ENCODE measurements at regions not wholly inside any gene's neighbourhood (a gene's known extent, or its start where the extent isn't known, plus 50 kb on each side); places are given as distances from the start of the nearest gene placed in this dataset.

DNA sequence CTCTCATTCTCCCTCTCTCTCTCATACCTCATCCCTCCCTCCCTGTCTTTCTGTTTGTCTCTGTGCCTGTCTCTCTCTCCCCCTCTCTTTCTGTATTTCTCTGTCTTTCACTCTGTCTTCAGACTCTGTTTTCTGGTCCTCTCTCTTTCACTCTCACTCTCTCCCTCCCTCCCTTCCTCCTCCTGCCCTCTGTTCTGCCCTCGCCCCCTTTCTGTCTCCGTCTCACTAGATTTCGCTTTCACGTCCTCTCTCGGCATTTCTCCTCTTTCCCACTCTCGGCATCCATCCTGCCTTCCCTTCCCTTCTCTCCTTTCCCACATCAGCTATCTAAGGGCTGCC, 183.0 kb downstream of the PHETA1 start:
- DNase-seq (ENCODE audit: extremely low read depth in 1 of 11, low read depth in 9 of 11, low spot score in 4 of 11), result no peak

DNA sequence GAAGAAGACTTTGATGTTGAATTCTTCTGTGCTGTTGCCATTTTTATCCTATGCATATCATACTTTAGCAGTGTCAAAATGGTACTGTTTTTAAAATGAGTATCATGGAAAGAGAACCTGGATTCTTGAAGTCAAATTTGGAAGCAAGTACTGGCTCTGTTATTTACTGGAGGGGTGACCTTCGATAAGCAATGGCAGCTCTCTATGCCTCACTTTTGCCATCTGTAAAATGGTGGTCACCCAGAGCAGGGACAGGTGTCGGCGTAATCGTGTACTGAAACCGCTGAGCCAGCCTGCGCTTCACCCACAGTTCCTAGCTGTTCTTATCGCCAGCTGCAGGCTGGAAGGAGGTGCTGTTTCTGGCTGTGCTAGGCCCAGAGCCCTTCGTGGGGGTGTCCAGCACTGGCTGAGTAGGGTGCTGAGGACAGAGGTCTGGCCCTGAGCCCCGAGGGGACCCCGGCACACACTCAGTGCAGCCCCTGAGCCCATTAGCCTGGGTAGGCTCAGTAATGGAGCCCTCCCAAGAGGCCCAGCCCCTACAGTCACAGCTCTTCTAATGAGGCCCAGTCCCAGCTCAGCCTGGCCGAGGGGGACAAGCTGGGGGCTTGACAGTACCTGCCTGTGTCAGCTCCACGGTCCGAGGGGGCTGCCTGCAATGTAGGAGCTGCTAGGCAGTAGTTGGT, 183.5 kb downstream of the PHETA1 start:
- DNase-seq (ENCODE audit: extremely low read depth in 1 of 11, low read depth in 9 of 11, low spot score in 4 of 11), result no peak

DNA sequence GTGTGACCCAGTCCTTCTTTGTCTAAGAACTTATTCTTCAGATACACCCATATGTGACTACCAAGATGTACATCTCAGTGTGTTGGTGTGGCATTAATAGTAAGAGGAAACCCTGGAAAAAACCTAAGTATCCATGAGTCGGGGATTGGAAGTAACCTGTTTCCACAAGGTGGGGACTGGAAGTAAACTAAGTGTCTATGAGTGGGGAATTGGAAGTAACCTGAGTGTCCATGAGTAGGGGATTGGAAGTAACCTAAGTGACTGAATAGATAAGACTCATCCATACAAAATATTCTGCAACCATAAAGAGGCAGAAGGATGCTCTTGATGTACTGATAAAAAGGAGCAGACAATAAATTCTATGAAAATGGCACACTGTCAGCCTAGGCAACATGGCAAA, 184.7 kb downstream of the PHETA1 start:
- DNase-seq (ENCODE audit: extremely low read depth in 1 of 11, low read depth in 9 of 11, low spot score in 4 of 11), result no peak

DNA sequence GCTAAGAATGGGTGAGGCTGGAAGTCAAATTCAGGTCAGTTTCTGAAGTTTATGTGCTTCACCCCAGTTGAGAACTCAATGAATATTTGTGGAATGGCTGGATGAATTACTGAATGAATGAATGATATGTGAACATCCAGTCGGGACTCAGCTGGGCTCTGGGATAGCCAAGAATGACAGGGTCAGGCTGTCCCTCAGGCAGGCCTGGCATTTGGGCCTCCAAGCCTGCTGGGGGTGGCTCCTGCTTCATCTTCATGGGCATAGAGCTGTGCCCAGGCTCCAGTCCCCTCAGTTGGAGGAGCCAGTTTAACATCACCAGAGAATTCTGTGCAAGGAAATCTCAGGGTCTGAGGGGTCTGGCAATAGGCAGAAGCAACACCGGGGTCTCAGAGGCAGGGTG, 185.8 kb downstream of the PHETA1 start:
- DNase-seq (ENCODE audit: extremely low read depth in 1 of 11, low read depth in 9 of 11, low spot score in 4 of 11), result no peak

DNA sequence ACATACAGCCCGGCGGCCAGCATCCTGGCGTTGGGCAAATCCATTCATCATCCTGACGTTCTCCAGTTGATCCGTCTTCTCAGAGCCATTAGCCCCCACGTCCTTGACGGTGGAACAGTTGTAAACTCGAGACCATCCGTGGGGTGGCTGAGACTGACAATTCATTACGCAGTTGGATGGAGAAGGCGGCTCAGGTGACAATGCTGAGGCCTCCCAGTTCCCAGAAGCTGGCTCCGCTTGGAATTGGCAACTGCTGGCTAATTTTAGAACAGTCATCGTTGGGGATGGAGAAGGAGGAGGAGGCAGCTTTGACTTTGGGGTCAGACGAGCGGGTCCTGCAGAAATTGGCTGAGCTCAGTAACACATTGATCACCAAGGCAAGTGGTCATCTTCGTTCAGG, 186.5 kb downstream of the PHETA1 start:
- DNase-seq (ENCODE audit: extremely low read depth in 1 of 11, low read depth in 9 of 11, low spot score in 4 of 11), result no peak

DNA sequence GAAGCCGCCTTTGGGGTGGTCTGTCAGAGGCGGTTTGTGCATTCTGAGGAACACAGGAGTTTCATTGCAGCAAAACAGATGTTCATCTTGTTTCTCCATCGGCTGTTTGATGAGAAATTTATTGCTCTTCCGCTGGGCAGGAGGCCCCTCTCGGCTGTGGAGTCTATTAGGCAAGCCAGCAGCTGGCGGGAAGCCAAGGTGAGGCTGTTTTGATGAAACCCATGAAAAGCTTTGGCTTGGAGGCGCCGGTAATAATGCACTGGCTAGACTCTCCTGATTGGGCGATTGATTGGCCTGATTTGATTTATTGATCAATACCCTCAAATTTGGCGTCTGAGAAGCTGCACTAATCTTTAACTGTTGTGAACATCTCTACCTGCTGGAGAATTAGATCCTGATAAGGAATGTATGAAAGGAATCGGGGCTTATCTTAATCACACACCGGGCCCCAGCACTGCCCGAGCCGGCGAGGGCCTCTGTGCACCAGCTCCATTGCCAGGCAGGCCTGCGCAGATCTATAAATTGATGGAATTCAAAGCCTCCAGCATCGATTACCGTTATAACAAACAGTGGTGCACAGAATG, 187.7 kb downstream of the PHETA1 start:
- peak in 4 of 11 donors; percentile 57 to 77 (median 68) for DNase-seq (ENCODE audit: extremely low read depth in 1 of 11, low read depth in 9 of 11, low spot score in 4 of 11)

DNA sequence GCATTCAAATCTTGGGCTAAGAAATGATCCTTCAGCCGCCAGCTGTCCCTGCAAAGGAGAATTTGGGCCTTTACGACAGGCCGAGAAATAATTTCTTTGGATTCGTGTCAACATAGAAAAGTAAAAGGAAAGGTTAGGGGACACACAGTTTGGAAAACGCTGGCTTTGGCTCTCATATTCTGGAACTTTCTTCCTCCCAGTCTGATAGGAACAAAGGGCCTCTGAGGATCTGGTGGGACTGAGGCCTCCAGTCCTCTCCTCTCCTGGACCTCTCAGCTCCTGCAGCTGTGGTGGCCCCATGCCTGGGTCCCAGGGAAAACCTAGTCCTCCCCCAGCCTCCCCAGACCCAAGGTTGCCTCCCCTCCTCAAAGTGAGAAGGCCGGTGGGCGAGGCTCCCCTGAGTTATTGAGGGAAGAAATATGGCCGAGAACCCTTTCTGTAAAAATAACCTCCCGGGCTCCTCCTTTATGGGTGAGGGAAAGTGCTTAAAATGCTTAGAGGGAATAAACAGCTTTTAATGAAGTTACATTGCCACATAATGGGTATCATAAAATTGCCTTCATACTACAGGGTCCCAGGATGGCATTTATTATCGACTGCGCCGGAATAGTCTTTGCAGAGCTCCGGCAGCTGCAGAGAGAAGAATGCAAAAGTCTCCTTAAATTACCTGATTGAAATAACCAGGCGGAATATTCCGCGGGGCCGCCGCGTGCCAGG, 188.3 kb downstream of the PHETA1 start:
- no peak for DNase-seq (ENCODE audit: extremely low read depth in 1 of 11, low read depth in 9 of 11, low spot score in 4 of 11)

DNA sequence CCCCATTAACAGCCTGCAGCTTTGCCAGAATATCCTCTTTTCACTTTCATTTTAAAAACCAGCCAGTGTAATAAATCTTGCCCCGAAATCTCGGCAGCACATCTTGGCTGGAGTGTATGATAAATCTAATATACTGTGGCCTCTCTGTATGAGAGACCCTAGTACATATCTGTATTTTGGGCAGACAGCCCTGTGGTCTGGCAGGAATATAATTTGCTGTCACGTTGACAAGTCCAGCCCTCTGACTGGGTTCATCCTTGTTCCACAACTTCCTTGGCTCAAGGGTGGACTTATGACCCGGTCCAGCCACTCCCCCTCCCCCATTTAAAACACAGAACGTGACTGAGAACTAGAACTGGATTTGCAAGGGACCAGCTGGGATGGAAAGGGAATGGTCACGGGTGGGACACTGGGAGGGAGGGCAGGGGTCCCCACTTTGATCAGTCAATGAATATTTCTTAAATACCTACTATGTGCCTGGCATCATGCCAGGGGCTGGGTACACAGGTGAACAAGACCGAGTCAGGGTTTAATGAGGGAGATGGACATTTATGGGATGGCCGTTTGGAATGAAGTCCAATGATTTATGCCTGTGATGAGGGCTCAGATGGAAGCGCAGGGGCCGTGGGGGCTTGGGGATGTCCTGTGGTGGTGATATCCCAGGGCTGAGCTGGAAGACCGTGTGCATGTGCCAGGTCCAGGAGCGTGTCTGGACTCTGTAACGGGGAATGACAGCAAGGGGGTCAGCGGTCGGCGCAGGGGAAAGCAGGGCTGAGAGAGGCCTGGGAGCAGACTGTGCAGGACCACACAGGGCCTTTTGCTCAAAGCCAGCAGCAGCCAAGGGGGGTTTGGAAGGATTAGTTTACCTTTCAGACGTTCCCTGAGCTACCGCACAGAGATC, 190.5 kb downstream of the PHETA1 start:
- peak in 6 of 11 donors; percentile 55 to 65 (median 62) for DNase-seq (ENCODE audit: extremely low read depth in 1 of 11, low read depth in 9 of 11, low spot score in 4 of 11)

DNA sequence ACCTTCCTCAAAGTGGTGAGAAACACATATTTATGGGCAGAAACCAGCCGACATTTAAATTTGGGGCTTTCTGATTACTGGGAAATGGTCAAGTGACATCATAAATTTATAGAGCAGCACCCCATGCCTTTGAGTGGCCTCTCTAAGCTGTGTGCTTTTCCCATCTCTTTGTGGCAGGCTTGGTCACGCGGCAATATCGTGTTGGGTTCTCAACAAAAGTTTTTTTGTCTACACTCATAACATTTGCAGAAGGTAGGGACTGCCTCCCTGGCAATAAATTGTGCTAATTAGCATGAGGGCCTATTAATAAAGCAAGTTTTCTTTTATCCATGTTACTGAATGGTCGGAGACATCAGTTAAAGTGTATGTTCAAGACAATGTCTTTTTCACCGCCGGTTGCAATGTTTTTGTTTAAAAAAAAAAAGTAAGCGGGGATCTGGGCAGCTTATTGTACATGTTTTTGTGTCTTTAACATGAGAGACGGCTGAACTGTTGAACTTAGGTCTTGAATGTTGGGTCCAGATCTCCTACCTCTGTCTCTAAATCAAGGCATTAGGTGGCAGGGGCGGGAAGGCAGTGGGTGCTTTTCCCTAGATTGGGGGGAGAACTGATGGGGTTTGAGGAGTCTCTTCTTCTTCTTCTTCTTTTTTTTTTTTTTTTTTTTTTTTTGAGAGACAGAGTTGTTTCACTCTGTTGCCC, 193.3 kb downstream of the PHETA1 start:
- DNase-seq (ENCODE audit: extremely low read depth in 1 of 11, low read depth in 9 of 11, low spot score in 4 of 11), result no peak

DNA sequence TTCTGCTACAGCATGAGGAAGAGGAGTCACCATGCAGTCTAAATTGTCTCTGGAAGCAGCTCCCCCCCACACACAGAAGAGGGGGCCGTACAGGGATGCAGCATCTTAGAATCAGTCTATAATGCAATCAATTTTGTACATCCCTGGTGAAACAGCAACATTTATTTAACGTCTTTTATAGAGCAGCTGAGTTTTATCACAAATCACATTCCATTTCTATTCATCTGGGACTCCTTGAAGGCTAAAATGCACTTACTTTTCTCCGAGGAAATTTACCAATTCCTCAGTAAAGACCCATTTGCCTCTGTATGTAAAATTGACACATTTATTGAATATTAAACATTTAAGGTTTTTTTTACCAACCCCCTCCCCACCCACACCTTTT, 193.9 kb downstream of the PHETA1 start:
- DNase-seq (ENCODE audit: extremely low read depth in 1 of 11, low read depth in 9 of 11, low spot score in 4 of 11), result no peak

DNA sequence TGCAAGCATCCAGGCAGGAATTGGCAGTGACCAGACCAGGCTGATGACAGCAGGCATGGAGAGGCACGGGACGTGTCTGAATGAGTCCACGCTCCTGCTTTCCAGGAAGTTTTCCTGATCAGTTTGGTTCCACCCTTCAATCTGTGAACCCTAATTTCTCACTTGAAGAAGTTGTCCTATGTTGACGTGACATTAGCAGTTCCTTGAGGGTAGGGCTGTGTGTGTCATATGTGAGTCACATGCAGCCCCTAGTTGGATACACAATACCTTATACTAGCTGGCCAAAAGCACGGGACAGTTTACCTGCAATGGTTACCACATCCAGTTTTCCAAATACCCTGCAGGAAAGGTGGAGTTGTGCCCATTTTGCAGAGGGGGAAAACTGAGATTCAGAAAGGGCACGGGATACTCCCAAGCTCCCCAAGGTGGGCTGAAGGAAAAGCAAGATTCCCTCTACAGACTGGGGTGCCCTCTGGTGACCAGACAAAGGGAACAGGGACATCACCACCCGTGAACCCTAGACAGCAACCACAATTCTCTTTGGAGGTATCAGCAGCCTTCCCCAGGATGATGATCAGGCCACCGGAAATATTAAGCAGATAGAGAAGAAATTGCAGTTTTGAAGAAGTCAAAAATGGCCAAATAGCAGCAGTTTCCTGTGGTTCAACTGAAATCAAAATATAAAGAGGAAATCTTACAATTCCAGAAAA, 194.5 kb downstream of the PHETA1 start:
- no peak for DNase-seq (ENCODE audit: extremely low read depth in 1 of 11, low read depth in 9 of 11, low spot score in 4 of 11)

DNA sequence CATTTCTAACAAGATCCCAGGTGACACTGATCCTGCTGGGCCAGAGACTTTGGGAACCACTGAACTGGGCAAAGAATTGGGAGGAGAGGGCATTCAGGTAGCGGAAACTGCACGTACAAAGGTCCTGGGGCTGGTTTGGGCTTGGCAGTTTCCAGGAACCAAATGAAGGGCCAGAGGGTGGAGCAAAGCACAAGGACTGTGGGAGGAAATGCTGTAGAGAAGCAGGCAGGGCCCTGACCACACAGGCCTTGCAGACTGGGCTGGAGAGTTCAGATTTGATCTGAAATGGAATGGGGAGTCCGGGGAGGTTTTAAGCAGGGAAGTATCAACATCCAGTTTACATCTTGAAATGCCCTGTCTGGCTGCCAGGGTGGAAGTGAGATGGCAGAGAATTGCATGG, 195.1 kb downstream of the PHETA1 start:
- DNase-seq (ENCODE audit: extremely low read depth in 1 of 11, low read depth in 9 of 11, low spot score in 4 of 11), result no peak

DNA sequence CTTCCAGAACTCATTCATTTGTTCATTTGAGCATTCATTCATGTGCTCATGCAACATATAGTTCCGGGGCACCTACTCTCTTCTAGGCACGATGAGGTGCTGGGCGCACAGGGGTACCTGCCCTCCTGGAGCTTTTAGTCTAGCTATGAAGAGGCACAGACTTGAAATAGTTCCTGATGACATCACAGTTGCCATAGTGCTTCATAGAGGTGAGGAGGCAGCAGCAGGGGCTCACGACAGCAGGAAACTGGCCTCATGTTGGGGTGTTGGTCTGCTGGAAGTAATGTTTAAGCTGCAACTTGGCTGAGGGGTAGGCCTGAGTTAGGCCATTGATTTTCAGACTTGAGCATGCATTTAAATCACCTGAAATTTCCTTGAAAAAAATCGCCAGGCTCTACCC, 195.5 kb downstream of the PHETA1 start:
- DNase-seq (ENCODE audit: extremely low read depth in 1 of 11, low read depth in 9 of 11, low spot score in 4 of 11), result no peak

DNA sequence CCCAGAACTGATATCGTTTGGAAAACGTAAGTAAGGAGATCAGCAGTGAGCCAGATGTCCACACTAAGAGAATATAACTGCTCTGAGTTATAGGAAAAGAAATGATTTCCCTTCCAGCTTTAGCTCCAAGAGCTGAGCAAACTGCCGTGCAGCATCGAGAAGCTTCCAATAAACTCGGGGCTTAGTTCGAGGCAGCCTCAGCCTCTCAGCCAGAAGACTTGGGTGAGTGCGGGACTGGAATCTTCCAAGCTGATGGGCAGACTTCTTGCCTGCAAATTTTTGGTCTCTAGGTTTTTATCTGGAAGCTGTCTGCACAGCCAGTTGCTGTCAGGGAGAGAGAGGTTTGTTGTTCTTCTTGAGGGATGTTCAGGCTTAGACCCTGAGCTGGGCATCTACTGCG, 196.1 kb downstream of the PHETA1 start:
- no peak for DNase-seq (ENCODE audit: extremely low read depth in 1 of 11, low read depth in 9 of 11, low spot score in 4 of 11)

DNA sequence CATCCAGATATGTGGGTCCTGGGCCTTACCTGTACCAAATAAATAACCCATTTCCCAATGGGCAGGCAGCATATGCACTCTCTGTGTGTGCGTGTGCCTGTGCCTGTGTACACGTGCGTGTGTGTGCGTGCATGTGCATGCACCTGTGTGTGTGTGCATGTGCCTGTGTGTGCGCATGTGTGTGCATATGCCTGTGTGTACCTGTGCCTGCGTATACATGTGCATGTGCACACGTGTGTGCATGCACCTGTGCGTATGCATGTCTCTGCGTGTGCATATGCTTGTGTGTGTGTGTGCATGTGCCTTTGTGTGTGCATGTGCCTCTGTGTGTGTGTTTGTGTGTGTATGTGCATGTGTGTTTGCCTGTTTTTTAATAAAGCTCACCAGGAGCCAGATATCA, 197.1 kb downstream of the PHETA1 start:
- no peak for DNase-seq (ENCODE audit: extremely low read depth in 1 of 11, low read depth in 9 of 11, low spot score in 4 of 11)

DNA sequence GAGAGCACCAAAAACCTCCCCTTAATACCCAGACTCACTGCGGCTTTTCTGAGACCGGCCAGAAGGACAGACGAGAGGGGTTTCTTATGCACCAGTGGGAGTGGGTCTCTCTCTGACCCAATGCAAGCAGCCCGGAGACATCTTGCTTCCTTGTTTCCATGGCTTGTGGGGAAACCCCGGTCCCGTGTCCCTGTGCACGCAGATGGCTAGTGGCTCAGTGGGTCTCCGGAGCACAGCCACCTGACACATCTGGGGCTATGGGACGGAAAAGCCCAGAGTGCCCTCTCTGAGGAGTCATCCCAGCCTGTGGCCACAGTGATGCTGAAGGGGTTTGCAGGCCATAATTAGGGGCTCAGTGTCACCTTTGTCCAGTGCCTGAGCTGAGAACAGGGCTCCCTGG, 197.6 kb downstream of the PHETA1 start:
- DNase-seq (ENCODE audit: extremely low read depth in 1 of 11, low read depth in 9 of 11, low spot score in 4 of 11), result no peak

DNA sequence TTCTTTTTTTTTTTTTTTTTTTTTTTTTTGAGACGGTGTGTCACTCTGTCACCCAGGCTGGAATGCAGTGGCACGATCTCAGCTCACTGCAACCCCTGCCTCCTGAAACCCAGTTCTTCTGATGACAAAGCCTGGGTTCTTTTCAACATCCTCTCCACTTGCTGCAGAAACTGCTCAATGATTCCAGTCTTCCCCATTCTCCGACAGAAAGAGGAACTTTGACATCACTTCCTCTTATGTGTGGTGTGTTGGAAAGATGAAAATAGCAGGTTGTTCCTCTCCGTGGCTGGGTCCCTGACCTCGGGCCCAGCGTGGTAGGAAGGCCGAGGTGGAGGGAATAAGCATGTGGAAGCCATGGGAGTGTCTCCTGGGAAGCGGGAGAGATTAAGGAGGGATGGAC, 198.4 kb downstream of the PHETA1 start:
- DNase-seq (ENCODE audit: extremely low read depth in 1 of 11, low read depth in 9 of 11, low spot score in 4 of 11), result no peak

DNA sequence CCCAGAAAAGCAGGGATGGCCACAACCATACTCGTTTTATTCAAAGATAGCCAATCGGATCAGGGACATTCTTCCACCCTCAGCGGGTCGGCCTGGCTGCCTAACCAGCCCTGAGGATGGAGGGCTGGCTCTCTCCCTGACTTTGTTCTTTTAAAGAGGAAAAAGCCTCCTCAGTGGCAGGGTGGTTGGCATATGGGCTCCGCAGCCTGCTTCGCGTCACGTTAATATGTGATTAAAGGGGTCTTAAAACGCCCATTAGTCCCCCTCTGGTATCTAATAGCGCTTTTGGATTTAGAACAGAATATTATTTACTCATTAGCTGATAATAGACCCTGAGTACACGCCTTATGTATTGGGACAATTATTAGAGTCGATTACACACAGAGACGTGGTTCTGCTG, 199.4 kb downstream of the PHETA1 start:
- no peak for DNase-seq (ENCODE audit: extremely low read depth in 1 of 11, low read depth in 9 of 11, low spot score in 4 of 11)

DNA sequence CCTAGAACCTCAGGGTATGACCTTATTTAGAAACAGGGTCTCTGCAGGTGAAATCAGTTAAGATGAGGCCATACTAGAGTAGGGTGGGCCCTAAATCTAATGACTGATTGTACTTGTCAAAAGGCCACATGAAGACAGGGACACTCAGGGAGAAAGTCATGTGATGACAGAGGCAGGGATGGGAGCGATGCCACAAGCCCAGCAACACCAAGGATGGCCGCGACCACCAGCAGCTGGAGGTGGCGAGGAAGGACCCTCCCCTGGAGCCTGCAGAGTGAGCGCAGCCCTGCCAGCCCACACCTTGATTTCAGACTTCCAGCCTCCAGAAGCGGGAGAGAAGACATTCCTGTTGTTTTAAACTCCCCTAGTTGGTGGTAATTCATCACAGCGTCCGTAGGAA, 199.9 kb downstream of the PHETA1 start:
- DNase-seq (ENCODE audit: extremely low read depth in 1 of 11, low read depth in 9 of 11, low spot score in 4 of 11), result no peak
